Fibroblast of pulmonary artery (primary cell): ENCODE measurements at regions not wholly inside any gene's neighbourhood (a gene's known extent, or its start where the extent isn't known, plus 50 kb on each side); places are given as distances from the start of the nearest gene placed in this dataset.
A peak's percentile ranks its signal among the peaks of the same experiment; 100 is the strongest.
"Not testable (repeated sequence)": the region's sequence is repeated elsewhere in the genome, so short reads cannot be mapped to it uniquely, and the experiment has no call there.

ENCODE experiments used
- DNase-seq: peaks from one replicate; pipeline ENCODE4 v3.0.0-alpha.2; 2010; ENCODE audit warnings: low read depth
- H3K4me3 ChIP-seq: replicated peaks from 2 replicates; pipeline ENCODE4 v1.5.1; 2011; ENCODE audit warnings: low read depth, mild to moderate bottlenecking, control low read depth, low read length, moderate library complexity
- TF ChIP-seq, protein P1 (sequence below): IDR thresholded peaks from 2 replicates; pipeline ENCODE4 v1.5.1; 2011; ENCODE audit warnings: mild to moderate bottlenecking, control low read depth, low read length, inconsistent platforms; ENCODE audit errors: missing control alignments

DNA sequence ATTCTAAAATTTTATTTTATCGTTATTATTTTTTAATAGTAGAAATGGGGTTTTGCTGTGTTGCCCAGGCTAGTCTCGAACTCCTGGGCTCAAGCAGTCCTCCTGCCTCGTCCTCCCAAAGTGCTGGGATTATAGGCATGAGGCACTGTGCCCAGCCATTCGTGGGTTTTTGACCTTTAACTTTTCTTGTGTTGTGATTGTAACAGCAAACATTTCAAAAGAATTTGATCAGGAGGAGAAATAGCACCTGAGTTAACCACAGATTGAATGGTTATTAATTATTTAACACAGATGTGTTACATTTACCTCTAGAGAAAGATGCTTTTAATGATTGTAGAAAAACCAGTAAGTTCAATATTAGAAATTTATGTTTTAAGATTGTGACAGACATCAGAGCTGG is 132.0 kb downstream of the HAUS1 start:
- TF ChIP-seq, protein P1, sequence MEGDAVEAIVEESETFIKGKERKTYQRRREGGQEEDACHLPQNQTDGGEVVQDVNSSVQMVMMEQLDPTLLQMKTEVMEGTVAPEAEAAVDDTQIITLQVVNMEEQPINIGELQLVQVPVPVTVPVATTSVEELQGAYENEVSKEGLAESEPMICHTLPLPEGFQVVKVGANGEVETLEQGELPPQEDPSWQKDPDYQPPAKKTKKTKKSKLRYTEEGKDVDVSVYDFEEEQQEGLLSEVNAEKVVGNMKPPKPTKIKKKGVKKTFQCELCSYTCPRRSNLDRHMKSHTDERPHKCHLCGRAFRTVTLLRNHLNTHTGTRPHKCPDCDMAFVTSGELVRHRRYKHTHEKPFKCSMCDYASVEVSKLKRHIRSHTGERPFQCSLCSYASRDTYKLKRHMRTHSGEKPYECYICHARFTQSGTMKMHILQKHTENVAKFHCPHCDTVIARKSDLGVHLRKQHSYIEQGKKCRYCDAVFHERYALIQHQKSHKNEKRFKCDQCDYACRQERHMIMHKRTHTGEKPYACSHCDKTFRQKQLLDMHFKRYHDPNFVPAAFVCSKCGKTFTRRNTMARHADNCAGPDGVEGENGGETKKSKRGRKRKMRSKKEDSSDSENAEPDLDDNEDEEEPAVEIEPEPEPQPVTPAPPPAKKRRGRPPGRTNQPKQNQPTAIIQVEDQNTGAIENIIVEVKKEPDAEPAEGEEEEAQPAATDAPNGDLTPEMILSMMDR = no peak
- DNase-seq = no peak
- no peak overlapping the region for H3K4me3 ChIP-seq

DNA sequence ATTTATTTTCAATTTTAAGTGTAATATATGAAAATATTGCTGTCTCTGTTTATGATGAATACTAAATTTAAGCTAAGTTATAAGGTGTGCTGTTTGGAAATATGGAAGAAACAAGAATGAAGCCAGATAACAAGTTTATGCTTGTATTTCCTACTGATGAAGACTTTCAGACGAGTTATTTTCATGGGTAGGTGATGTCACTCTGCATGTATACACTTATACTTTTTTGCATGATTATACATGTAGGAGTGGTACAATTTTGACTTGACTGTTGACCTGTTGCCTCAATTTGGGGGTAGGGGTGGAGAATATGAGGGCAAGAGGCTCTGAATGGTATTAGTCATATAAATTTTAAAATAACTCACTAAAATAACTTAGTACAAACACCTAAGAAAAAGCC is 133.7 kb downstream of the HAUS1 start:
- TF ChIP-seq, protein P1 = no peak
- no peak for DNase-seq
- no peak overlapping the region for H3K4me3 ChIP-seq

DNA sequence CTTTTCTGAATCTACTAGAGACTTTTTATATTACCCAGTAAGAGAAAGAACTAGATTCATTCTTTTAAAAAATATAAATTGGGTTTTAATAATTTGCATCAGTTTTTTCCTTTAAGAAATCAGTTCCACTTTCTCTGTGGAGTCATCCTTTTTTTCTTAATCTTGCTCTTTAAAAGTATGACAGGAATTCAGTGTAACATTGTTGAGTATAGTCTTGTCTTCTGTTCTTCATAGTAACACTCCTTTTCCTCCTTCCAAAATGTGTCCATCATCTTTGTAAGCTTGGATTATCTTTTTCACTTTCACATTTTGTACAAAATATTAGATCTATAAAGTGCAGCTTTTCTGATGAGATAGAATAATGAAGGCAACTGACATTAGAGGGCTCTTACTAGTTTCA is 135.4 kb downstream of the HAUS1 start:
- TF ChIP-seq, protein P1 = no peak
- H3K4me3 ChIP-seq = no peak overlapping the region
- DNase-seq = peak; percentile 18

DNA sequence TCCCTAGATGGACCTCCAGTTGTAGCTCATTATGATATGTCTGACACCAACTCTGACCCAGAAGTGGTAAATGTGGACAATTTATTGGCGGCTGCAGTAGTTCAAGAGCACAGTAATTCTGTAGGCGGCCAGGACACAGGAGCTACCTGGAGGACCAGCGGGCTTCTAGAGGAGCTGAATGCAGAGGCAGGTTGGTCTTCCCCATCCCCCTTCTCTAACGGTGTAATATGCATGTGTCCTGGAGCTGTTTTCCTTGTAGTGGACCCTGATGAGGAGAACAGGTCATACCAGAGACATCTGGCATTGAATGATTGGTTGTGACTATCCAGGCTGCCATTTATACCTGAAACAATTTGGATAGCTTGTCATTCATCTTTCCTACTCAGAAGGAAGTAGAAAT is 135.8 kb downstream of the HAUS1 start:
- no peak overlapping the region for H3K4me3 ChIP-seq
- no peak for DNase-seq
- TF ChIP-seq, protein P1 = no peak

DNA sequence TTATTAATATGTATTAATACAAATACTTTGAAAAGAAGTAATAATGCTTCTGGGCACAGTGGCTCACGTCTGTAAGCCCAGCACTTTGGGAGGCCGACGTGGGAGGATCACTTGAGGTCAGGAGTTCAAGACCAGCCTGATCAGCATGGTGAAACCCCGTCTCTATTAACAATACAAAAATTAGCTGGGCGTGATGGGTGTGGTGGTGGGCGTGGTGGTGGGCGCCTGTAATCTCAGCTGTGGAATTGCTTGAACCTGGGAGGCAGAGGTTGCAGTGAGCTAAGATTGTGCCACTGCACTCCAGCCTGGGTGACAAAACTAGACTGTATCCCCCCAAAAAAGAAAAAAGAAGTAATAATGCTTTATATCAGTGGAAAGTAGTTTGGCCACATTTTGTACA is 137.2 kb downstream of the HAUS1 start:
- not testable (repeated sequence) for H3K4me3 ChIP-seq, DNase-seq

DNA sequence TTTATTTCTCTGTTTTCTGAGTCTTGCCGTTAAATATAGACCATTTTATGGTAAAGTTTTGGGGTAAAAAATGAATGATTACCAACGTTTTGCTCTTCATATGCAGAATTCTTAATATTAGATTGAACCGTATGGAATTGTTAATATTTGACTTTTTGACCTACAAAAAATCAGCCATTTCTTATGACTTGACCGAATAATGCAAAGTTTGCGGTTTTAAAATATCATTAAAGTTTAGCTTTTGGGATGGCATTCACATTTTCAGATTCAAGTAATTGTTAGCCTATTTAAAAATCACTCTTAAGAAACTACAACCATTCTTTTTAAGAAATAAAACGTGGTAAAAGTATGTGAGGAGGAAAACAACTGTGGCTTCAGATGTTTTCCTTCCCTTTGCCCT is 138.0 kb downstream of the HAUS1 start:
- TF ChIP-seq, protein P1 = no peak
- no peak overlapping the region for H3K4me3 ChIP-seq
- DNase-seq = no peak

DNA sequence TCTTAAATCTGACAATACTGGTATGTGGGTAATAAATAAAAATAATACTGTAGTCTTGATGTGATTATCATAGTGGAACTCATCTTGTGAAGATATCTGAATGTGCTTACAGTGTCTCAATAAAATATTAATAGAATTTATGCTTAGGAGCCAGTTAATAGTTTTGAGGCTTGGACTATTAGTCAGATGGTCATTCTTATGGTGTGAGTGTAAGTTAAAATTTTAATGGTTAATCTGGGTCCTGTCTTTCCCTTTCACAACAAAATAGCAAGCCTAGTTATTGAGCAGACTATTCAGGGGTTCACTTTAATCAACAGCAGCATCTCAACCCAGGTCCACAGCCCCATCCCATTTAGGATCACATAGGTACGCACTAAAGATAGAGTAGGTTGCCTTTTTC is 138.9 kb downstream of the HAUS1 start:
- TF ChIP-seq, protein P1 = no peak
- no peak for DNase-seq
- H3K4me3 ChIP-seq = no peak overlapping the region

DNA sequence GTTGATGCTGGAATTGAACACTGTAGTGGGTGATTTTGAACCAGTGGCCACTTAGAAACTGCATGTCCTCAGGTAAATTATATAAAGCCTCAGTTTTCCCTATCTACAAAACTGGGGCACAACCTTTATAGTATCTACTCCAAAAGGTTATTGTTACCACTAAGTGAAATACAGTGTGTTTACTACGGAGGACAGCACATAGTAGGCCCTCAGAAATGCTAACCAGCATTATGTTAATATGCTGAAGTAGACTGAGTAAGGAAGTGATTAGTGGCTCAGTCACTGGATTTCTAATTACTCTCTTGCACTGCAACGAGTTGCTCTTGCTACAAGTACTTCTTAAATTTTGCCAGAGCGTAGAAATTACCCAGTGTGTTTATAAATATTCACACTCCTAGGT is 139.5 kb downstream of the HAUS1 start:
- no peak overlapping the region for H3K4me3 ChIP-seq
- TF ChIP-seq, protein P1 = no peak
- DNase-seq = no peak
